H1 (cell line): ENCODE measurements at regions not wholly inside any gene's neighbourhood (a gene's known extent, or its start where the extent isn't known, plus 50 kb on each side); places are given as distances from the start of the nearest gene placed in this dataset.

Experiments used
- ATF2 ChIP-seq: IDR thresholded peaks from 2 replicates; pipeline ENCODE4 v1.6.1; 2012; ENCODE audit warnings: low read length, inconsistent platforms
- CTCF ChIP-seq, 3 experiments: IDR thresholded peaks; 1 replicate in 2 of 3; 2 replicates in 1 of 3; pipeline versions ENCODE4 v1.5.1 to v1.6.1; 2011; ENCODE audit warnings: low read length in 3 of 3, mild to moderate bottlenecking in 3 of 3, inconsistent platforms in 2 of 3, low read depth in 1 of 3, moderate library complexity in 1 of 3; ENCODE audit not compliant: insufficient read depth in 1 of 3; ENCODE audit errors: control extremely low read depth in 1 of 3
- EGR1 ChIP-seq: IDR thresholded peaks from 2 replicates; pipeline ENCODE4 v1.6.1; 2011; ENCODE audit warnings: low read depth, low read length, borderline replicate concordance
- EP300 ChIP-seq, 2 experiments: IDR thresholded peaks; 1 replicate in 1 of 2; 2 replicates in 1 of 2; pipeline ENCODE4 v1.6.1; 2011 to 2012; ENCODE audit warnings: low read depth in 2 of 2, low read length in 2 of 2, mild to moderate bottlenecking in 2 of 2, borderline replicate concordance in 1 of 2, inconsistent platforms in 1 of 2, moderate library complexity in 1 of 2
- RAD21 ChIP-seq, 2 experiments: IDR thresholded peaks in 1 of 2; conservative IDR thresholded peaks in 1 of 2; 2 replicates each; pipeline ENCODE4 v1.6.1; 2011; ENCODE audit warnings: low read depth in 2 of 2, low read length in 2 of 2, improper control_type of control experiment in 1 of 2, inconsistent platforms in 1 of 2, mild to moderate bottlenecking in 1 of 2, moderate library complexity in 1 of 2

- TF ChIP-seq RAD21 (IDR thresholded peaks at IDR 0.05 in 1 of 2, conservative IDR thresholded peaks at IDR 0.05 in 1 of 2; ENCODE audit: low read depth in 2 of 2, low read length in 2 of 2) (no peak), CTCF (IDR thresholded peaks at IDR 0.05; ENCODE audit: control extremely low read depth in 1 of 3, insufficient read depth in 1 of 3, low read depth in 1 of 3, low read length in 3 of 3) (no peak), ATF2 (no peak), EGR1 (no peak), EP300 (IDR thresholded peaks at IDR 0.05; ENCODE audit: borderline replicate concordance in 1 of 2, low read depth in 2 of 2, low read length in 2 of 2) (no peak)
- TF ChIP-seq, all 59 proteins: peak for 0
These were observed 361.9 kb downstream of the C16orf95 start (continued) for GRCh38 chr16:86955136-86955855.
